NCI-H1105 (cell line): ENCODE measurements at regions not wholly inside any gene's neighbourhood (a gene's known extent, or its start where the extent isn't known, plus 50 kb on each side); places are given as distances from the start of the nearest gene placed in this dataset.
"Not testable (repeated sequence)": the region's sequence is repeated elsewhere in the genome, so short reads cannot be mapped to it uniquely, and the experiment has no call there.

Source experiments
- DNase-seq: peaks from one replicate; lab custom pipeline; 2025; lab: John Stamatoyannopoulos, UW

- not testable (repeated sequence) for DNase-seq
These were observed 182.5 kb upstream of the FAM20C start for GRCh38 chr7:9919-10318.

DNA sequence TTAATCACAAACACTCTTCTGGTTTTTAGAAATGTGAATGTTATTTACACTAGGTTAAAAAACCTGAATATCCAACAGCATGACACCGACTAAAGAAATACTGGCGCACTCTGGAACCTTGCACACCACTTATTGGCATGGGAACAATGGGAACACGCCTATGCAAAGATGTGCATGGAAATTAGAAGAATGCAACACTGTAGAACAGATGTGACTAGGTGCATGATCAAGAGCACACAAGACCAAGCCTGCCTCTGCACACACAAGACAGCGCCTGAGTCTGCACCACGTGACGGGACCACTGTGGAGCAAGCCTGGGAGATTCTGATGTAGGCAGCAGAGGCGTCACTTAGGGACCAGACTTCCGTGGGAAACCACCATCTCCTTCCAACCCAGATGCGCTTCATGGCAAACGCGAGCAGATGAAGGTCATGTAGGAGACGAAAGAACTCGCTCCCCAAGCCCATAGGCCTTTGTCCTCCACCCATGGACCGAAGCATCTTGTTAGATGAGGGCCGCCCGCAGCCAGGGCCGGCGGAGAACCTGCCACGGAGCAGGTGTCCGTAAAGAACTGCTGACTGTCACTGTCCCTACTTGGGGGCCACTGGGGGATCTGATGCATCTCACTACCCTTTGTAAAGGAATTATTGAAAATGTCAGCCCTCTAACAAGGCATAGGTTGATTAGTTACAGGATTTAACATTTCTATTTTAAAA lies 159.6 kb upstream of the FAM20C start:
- DNase-seq: not testable (repeated sequence)

DNA sequence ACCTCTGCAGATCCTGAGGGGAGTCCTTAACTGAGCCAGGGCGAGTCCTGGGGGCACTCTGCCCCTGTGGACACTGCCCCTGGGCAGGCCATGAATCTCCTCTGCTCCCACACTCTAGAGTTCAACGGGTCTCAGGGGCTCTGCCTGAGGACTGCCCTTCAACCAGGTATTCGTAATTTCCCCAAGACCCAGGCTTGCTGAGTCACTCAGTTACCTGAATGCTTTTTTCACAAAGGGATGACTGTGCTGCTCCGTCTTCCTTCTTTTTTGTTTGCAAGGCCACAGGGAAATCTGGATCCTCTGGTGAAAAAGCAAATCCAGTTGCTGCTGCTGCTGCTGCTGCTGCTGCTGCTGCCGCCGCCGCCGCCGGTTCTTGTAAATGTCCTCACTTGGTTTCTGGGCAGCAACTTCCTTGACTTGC lies 157.2 kb upstream of the FAM20C start:
- DNase-seq: not testable (repeated sequence)

DNA sequence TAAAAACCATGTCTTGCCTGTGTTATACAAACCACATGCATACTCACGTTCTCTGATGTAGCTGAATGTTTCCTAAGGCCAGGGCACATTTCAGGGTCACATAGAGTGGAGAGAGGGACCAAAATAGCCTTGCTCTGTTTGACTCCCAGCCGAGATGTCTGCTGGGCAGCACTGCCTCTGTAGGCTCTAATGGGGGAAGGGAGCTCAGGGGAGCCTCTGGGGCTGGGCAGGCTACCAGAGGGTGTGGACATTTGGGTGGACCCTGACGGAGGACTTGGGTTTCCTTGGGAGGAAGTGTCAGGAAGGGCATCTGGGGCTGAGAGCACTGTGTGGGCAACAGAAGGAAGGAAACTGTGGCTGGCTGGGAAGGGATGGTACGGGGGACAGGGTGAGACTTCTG lies 155.8 kb upstream of the FAM20C start:
- not testable (repeated sequence) for DNase-seq

GRCh38 chr7:37656-38055 lies 154.7 kb upstream of the FAM20C start:
- not testable (repeated sequence) for DNase-seq

GRCh38 chr7:38444-38843 lies 153.9 kb upstream of the FAM20C start:
- not testable (repeated sequence) for DNase-seq

DNA sequence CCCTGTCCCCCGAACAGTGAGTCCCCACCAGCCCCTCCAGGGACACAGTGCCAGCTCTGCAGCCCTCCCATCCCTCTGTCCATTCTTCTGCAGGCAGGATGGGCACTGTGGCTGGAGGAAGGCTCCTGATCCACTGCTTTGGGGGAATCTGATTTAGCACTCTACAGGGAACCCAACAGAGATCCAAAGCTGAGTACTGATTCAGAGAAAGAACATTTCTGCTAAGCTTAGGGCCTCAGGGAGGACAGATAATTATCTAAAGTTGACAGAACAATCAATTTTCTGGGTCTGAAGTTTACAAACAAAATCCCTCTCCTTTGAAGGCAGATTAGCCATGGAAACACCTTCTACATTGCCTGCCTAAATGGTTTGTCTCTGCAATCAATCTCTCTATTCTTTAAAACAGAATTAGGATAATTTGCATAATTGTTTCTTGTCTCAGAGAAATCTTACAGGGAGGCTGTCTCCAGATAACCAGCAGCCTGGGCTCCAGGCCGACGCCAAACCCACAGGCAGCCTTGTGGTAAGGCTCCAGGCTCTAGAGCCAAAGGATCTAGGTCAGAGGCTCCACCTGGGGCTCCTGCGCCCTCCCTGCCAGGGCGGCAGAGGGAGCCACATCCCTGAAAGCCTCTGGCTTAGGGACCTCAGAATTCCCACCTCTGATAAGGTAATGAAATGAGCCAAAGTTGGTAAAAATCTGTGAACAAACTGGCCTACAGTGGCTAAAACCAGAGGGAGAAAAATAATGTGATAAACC lies 152.2 kb upstream of the FAM20C start:
- DNase-seq: not testable (repeated sequence)

DNA sequence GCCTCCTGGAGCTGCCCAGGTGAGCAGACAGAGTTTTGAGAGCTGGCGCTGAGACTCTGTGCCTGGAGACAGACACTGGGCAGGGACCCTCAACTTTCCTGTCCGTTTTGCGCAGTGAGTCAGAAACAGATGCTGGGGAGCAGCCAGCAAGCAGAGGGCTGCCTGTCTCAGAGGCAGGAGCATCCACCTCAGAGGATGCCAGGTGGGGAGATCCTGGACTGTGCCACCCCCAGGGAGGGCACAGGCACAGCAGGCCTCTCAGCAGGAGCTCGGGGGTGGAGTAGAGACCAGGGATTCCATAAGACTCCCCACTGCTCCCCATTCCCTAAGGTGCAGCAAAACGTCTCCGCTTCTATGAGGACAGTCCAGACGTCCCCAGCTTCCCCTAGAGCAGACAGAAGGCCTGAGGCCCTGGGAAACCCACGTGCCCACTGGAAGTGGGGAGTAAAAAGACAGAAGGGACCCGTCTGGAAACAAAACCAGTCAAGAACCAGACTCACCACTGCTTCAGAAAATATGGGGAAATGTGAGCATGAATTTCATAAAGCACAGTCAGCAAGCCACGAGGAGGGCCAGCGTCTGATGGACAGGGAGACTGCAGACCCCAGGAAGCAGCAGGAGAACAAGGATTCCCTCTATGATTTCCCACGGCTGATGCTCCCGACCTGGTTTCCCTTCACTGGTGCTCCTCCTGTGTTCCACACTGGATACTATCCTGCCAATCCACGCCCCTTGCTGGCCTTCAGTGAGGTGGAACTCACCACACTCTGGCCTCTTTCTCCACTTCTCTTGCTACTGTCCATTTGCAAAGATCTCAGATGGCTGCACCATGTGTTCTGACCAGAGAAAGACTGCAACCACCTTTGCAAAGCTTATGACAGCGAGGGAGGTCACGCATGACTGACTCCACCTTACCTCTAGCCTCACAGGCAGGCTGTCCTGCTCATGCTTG lies 151.3 kb upstream of the FAM20C start:
- no peak for DNase-seq

GRCh38 chr7:41917-42565 lies 150.3 kb upstream of the FAM20C start:
- DNase-seq: no peak

- no peak for DNase-seq
These were observed 148.4 kb upstream of the FAM20C start for GRCh38 chr7:43791-44540.

DNA sequence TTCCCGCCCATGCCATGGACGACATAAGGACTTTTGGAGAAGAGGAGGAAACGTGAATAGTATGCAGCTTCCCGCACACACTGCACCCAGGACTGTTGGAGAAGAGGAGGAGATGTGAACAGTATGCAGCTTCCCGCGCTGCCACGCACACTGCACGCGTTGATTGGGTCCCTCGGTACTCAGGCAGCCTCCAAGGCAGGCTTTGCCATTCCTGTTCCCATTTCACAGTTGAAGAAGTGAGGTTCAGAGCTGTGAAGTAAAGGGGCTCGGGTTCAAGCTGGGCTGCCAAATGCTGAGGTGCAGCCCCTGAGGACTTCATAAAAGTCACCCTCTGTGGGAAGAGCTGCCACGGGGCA lies 147.9 kb upstream of the FAM20C start:
- no peak for DNase-seq

- no peak for DNase-seq
These were observed 147.0 kb upstream of the FAM20C start for GRCh38 chr7:45106-46090.

DNA sequence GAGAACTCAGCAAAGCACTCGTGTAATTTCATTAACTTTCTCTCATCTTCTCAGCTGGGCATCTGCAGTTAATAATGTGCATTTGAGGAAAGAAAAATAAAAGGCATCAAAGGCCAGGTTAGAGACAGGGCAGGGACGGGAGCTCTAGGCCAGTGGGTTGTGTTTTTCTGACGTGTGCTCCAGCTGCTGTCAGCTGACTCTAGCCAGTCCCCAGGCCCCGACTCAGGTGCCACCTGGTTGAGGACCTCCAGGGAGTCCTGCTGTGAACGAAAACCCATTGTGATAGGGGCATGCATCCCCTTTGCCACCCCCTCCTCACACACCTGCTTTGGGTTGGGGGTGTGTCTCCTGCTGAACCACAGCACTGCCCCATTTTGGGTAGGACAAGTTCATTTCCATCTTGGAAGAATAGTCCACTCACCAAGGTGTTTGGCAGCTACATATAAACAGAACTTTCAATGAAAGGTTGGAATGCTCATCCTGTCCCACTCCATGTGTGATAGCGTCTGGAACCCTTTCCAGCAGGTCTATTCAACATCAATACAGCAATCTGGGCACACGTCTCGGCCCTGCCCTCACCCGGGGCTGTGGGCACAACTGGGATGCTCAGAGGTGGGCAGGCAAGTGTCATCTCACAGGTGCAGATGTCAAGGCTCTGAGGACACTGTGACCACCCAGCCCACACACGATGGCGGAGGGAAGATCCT lies 146.1 kb upstream of the FAM20C start:
- no peak for DNase-seq

DNA sequence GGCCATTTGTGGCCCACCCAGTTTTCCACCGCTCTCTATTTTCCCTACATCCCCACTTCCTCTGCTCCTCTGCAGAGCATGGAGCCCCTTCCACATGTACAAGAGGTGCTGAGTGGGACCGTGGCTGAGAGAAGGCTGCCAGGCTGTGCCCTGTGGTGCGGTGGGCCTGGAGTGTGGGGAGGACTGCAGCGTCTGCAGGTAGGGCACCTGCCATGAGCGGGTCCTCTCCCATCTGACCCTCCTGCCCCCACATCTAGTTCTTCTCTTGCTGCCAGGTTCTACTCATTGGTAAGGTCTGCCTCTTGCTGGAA lies 145.6 kb upstream of the FAM20C start:
- no peak for DNase-seq

DNA sequence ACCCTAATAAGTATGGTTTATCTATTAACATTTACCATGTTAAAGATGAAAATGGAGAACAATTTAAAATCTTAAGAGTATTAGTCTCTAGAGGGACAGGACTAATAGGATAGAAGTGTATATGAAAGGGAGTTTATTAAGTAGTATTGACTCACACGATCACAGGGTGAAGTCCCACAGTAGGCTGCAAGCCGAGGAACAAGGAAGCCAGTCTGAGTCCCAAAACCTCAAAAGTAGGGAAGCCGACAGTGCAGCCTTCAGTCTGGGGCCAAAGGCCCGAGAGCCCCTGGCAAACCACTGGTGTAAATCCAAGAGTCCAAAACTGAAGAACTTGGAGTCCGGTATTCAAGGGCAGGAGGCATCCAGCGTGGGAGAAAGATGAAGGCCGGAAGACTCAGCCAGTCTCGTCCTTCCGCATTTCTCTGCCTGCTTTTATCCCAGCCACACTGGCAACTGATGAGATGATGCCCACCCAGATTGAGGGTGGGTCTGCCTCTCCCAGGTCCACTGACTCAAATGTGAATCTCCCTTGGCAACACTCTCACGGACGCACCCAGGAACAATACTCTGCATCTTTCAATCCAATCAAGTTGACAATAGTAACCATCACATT lies 140.8 kb upstream of the FAM20C start:
- DNase-seq: no peak

DNA sequence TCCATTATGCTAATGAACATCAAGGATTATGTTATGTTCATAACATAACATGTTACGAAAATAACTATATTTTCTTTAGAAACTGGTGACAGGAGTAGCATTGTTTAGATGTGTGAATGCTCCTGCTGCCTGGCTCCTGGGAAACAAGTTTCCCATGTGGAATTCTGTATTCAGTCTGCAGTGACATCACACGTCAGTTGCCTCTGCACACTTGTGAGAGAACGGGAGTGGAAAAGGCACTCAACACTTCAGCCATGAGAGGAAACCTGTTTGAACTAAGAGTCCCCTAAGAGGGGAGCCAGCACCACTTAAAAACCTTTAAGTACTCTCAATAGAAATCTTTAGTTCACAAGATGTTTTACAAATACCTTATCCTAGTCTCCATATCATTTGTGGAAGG lies 140.3 kb upstream of the FAM20C start:
- no peak for DNase-seq

- no peak for DNase-seq
These were observed 138.8 kb upstream of the FAM20C start for GRCh38 chr7:53531-53930.

DNA sequence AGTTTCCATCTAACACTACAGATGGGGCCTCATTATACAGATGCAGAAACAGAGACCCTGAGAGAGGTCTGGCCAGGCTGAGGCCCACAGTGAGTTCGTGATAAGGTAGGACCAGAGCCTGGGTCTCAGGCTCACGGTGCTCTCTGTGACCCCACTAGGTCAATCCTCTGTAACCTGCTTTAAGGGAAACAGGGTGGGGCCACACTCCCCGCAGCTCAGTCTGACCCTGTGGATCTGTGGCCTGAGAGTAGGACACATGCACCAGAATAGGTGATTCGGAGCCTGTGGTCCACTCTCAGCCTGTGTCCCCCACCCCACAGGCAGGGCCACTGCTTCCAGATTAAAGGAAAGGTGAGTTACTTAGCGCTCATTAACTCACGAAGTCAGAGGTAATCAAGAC lies 137.8 kb upstream of the FAM20C start:
- no peak for DNase-seq

DNA sequence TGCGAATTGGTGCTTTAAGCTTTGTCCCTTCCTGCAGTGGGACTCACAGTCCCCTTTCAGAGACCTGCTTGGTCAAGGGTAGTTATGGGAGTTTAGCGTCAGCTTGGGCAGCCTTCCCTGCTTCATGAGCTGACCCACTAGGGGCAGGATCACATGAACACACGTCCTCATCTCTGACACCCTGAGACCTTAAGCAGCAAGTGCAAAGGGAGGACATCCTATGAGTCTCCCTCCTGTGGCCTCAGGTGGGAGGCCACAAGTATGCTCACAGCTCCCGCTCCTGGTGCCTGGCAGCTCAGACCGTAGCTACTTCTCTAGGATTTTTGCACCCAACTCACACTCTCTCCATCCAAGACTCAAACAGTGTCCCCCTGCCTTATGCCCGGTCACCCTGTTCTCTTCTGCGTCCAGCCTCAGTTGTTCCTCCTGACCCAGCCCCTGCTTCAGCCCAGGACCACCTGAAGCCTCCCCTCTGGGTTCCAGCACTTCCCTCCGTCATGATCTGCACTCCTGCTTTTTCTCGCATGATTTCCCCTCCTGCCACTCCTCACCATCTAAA lies 136.6 kb upstream of the FAM20C start:
- no peak for DNase-seq
